ENCODE measurements at regions not wholly inside any gene's neighbourhood (a gene's known extent, or its start where the extent isn't known, plus 50 kb on each side); places are given as distances from the start of the nearest gene placed in this dataset.

GRCh38 chr9:113665064-113665463 is 201.5 kb downstream of the RGS3 start:
- Histone ChIP-seq H3K4me3 (no peak overlapping the region), H3K27ac (no peak overlapping the region)
- intact Hi-C loops (cut with DNase I): no loop called here

GRCh38 chr9:113665756-113666155 is 202.2 kb downstream of the RGS3 start:
- Histone ChIP-seq H3K4me1 (no peaks in the 10 kb centered on the region), H3K27ac (no peak overlapping the region), H3K27me3 (no peaks in the 10 kb centered on the region), H3K36me3 (no peaks in the 10 kb centered on the region), H3K9ac (ENCODE audit: low read depth in 2 of 2, low read length in 2 of 2) (no peak overlapping the region), H3K4me3 (no peak overlapping the region), H3K9me3 (no peaks in the 10 kb centered on the region)
- no peak for TF ChIP-seq CTCF (IDR thresholded peaks at IDR 0.05)
- intact Hi-C loops (cut with DNase I): no loop called here
- DNase-seq: no peak

More at GRCh38 chr9:113665064-113665463, 201.5 kb downstream of the RGS3 start:
- H3K4me1 ChIP-seq: no peaks in the 10 kb centered on the region
- H3K9ac ChIP-seq (ENCODE audit: low read depth in 2 of 2, low read length in 2 of 2): no peak overlapping the region
- DNase-seq: no peak
- no peaks in the 10 kb centered on the region for H3K36me3 ChIP-seq
- H3K27me3 ChIP-seq: no peaks in the 10 kb centered on the region
- H3K9me3 ChIP-seq: no peaks in the 10 kb centered on the region
- TF ChIP-seq CTCF (IDR thresholded peaks at IDR 0.05): no peak

- no peaks in the 10 kb centered on the region for H3K9me3 ChIP-seq
- DNase-seq: no peak
- H3K27me3 ChIP-seq: no peaks in the 10 kb centered on the region
- TF ChIP-seq CTCF (IDR thresholded peaks at IDR 0.05): no peak
- H3K27ac ChIP-seq: no peak overlapping the region
- H3K4me3 ChIP-seq: no peak overlapping the region
- H3K9ac ChIP-seq (ENCODE audit: low read depth in 2 of 2, low read length in 2 of 2): no peak overlapping the region
- intact Hi-C loops (cut with DNase I): no loop called here
- H3K36me3 ChIP-seq: no peaks in the 10 kb centered on the region
- no peaks in the 10 kb centered on the region for H3K4me1 ChIP-seq
These were observed 204.5 kb downstream of the RGS3 start for GRCh38 chr9:113668061-113668460.

GRCh38 chr9:113669522-113670115 is 206.1 kb downstream of the RGS3 start:
- TF ChIP-seq CTCF (IDR thresholded peaks at IDR 0.05): no peak
- H3K4me1 ChIP-seq: no peaks in the 10 kb centered on the region
- intact Hi-C loops (cut with DNase I): no loop called here
- H3K4me3 ChIP-seq: no peak overlapping the region
- H3K27me3 ChIP-seq: no peaks in the 10 kb centered on the region
- H3K9me3 ChIP-seq: no peaks in the 10 kb centered on the region
- no peak for DNase-seq
- no peak overlapping the region for H3K9ac ChIP-seq (ENCODE audit: low read depth in 2 of 2, low read length in 2 of 2)
- no peaks in the 10 kb centered on the region for H3K36me3 ChIP-seq
- H3K27ac ChIP-seq: no peak overlapping the region

- Histone ChIP-seq H3K9me3 (no peaks in the 10 kb centered on the region), H3K4me1 (no peaks in the 10 kb centered on the region), H3K36me3 (no peaks in the 10 kb centered on the region), H3K27me3 (no peaks in the 10 kb centered on the region), H3K27ac (no peak overlapping the region), H3K4me3 (no peak overlapping the region), H3K9ac (ENCODE audit: low read depth in 2 of 2, low read length in 2 of 2) (no peak overlapping the region)
- DNase-seq: no peak
- no peak for TF ChIP-seq CTCF (IDR thresholded peaks at IDR 0.05)
- intact Hi-C loops (cut with DNase I): no loop called here
These were observed 202.4 kb upstream of the ZNF618 start for GRCh38 chr9:113673726-113674125.
